Gastroesophageal sphincter (tissue), 3 donors: ENCODE measurements at regions not wholly inside any gene's neighbourhood (a gene's known extent, or its start where the extent isn't known, plus 50 kb on each side); places are given as distances from the start of the nearest gene placed in this dataset.

Experiments
- POLR2A ChIP-seq, 2 donors: fragments of 450-650 bp; IDR thresholded peaks; one replicate each; pipeline ENCODE4 v1.6.1; 2017; ENCODE audit warnings: antibody characterized with exemption in 2 of 2, mild to moderate bottlenecking in 2 of 2, moderate library complexity in 1 of 2
- TF ChIP-seq, protein P1 (sequence below), 4 experiments: fragments of 200-600 bp in 2 of 4; fragments of 450-650 bp in 2 of 4; sonication (generic) in 1 of 4; IDR thresholded peaks; one replicate each; pipeline ENCODE4 v1.5.1; 2017 to 2019; ENCODE audit warnings: antibody characterized with exemption in 4 of 4, mild to moderate bottlenecking in 2 of 4, moderate library complexity in 2 of 4

DNA sequence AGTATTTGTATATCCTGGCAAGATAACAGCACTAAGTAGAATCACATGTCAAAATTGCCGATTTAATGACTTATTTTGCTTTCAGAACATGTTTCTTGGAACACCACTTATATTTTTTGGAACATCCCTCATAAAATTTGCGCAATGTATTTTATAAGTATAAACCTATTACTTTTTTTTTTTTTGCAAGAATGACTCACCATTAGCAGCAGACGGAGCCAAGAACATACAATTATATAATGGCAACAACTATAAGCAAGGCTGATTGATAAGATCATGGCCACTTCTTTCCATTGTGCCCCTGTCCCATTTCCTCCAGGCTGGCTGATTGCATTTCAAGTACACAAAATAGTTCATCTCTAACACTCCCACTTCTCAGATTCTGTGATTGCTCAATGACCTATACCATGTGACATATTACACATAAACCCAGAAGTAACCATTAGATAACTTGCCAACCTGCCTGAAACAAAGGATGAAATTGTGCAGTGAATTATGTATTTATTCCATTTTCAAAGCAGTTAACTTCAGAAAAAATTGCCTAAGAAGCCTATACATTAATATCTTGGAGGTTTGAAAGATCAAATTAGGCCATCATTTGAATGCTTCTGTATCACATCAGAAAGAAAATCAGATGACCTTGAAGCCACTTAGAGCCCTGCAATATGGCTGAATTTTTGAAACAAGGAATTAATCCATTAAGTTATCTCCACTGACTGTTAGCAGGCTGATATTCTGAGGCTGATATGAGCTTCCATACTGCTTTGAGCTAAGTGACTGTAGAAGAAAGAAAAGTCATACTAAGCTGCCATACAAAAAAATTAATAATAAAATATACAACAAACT is 77.8 kb upstream of the PRMT6 start:
- TF ChIP-seq, protein P1, sequence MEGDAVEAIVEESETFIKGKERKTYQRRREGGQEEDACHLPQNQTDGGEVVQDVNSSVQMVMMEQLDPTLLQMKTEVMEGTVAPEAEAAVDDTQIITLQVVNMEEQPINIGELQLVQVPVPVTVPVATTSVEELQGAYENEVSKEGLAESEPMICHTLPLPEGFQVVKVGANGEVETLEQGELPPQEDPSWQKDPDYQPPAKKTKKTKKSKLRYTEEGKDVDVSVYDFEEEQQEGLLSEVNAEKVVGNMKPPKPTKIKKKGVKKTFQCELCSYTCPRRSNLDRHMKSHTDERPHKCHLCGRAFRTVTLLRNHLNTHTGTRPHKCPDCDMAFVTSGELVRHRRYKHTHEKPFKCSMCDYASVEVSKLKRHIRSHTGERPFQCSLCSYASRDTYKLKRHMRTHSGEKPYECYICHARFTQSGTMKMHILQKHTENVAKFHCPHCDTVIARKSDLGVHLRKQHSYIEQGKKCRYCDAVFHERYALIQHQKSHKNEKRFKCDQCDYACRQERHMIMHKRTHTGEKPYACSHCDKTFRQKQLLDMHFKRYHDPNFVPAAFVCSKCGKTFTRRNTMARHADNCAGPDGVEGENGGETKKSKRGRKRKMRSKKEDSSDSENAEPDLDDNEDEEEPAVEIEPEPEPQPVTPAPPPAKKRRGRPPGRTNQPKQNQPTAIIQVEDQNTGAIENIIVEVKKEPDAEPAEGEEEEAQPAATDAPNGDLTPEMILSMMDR (IDR thresholded peaks at IDR 0.05): no peak
- no peak for TF ChIP-seq POLR2A (IDR thresholded peaks at IDR 0.05)
